ENCODE measurements at regions not wholly inside any gene's neighbourhood (a gene's known extent, or its start where the extent isn't known, plus 50 kb on each side); places are given as distances from the start of the nearest gene placed in this dataset.

- DNase-seq = no peak
Observed at GRCh38 chr2:107025869-107026380, 140.0 kb upstream of the ST6GAL2 start.

GRCh38 chr2:107027205-107027604 lies 141.2 kb upstream of the ST6GAL2 start:
- DNase-seq = no peak

- DNase-seq = no peak
Observed at GRCh38 chr2:107027810-107028209, 141.8 kb upstream of the ST6GAL2 start.

- DNase-seq = no peak
Observed at GRCh38 chr2:107028661-107029060, 142.7 kb upstream of the ST6GAL2 start.

GRCh38 chr2:107036293-107036692 lies 150.3 kb upstream of the ST6GAL2 start:
- DNase-seq = no peak

GRCh38 chr2:107062173-107062572 lies 176.2 kb upstream of the ST6GAL2 start:
- DNase-seq = no peak

GRCh38 chr2:107062599-107063220 lies 176.7 kb upstream of the ST6GAL2 start:
- DNase-seq = no peak

- no peak for DNase-seq
Observed at GRCh38 chr2:107063228-107063627, 177.3 kb upstream of the ST6GAL2 start.

GRCh38 chr2:107064750-107065149 lies 178.8 kb upstream of the ST6GAL2 start:
- DNase-seq = no peak

- no peak for DNase-seq
Observed at GRCh38 chr2:107068069-107068916, 182.3 kb upstream of the ST6GAL2 start.

- DNase-seq = no peak
Observed at GRCh38 chr2:107069890-107070289, 183.9 kb upstream of the ST6GAL2 start.

- no peak for DNase-seq
Observed at GRCh38 chr2:107072150-107072940, 186.4 kb upstream of the ST6GAL2 start.

- DNase-seq = no peak
Observed at GRCh38 chr2:107078584-107078983, 192.6 kb upstream of the ST6GAL2 start.

- DNase-seq = no peak
Observed at GRCh38 chr2:107086497-107086896, 200.5 kb upstream of the ST6GAL2 start.

GRCh38 chr2:107088156-107088555 lies 202.2 kb upstream of the ST6GAL2 start:
- DNase-seq = no peak

- no peak for DNase-seq
Observed at GRCh38 chr2:107091163-107091864, 205.3 kb upstream of the ST6GAL2 start.

GRCh38 chr2:107093426-107093957 lies 207.5 kb upstream of the ST6GAL2 start:
- DNase-seq = no peak

GRCh38 chr2:107094450-107094986 lies 208.6 kb upstream of the ST6GAL2 start:
- no peak for DNase-seq

GRCh38 chr2:107102176-107102575 lies 216.2 kb upstream of the ST6GAL2 start:
- no peak for DNase-seq

- DNase-seq = no peak
Observed at GRCh38 chr2:107107351-107107750, 221.4 kb upstream of the ST6GAL2 start.

GRCh38 chr2:107108556-107108955 lies 222.6 kb upstream of the ST6GAL2 start:
- no peak for DNase-seq

GRCh38 chr2:107111623-107112022 lies 225.7 kb upstream of the ST6GAL2 start:
- DNase-seq = no peak
